Hepatocyte (in vitro differentiated cells): ENCODE measurements at regions not wholly inside any gene's neighbourhood (a gene's known extent, or its start where the extent isn't known, plus 50 kb on each side); places are given as distances from the start of the nearest gene placed in this dataset.

Source experiments
- DNase-seq: peaks from one replicate; pipeline ENCODE4 v3.0.0-alpha.2; 2016; ENCODE audit warnings: low spot score
- H2AFZ ChIP-seq: fragments of 200-600 bp; sonication (generic); 2 replicates; pipeline ENCODE4 v1.6.0; 2016; ENCODE audit warnings: antibody characterized with exemption, mild to moderate bottlenecking
- H3K27ac ChIP-seq: fragments of 200-600 bp; sonication (generic); 2 replicates; pipeline ENCODE4 v1.5.1; 2016; ENCODE audit warnings: mild to moderate bottlenecking
- H3K27me3 ChIP-seq: fragments of 200-600 bp; sonication (generic); 2 replicates; pipeline ENCODE4 v1.6.1; 2016
- H3K36me3 ChIP-seq: fragments of 200-600 bp; sonication (generic); replicated peaks from 2 replicates; pipeline ENCODE4 v1.5.1; 2016; ENCODE audit warnings: low read depth; ENCODE audit not compliant: insufficient read depth
- H3K4me1 ChIP-seq: fragments of 200-600 bp; sonication (generic); 2 replicates; pipeline ENCODE4 v1.5.1; 2016; ENCODE audit warnings: mild to moderate bottlenecking, moderate library complexity; ENCODE audit not compliant: insufficient read depth
- H3K4me2 ChIP-seq: fragments of 200-600 bp; sonication (generic); 2 replicates; pipeline ENCODE4 v1.6.0; 2016
- H3K4me3 ChIP-seq: fragments of 200-600 bp; sonication (generic); 2 replicates; pipeline ENCODE4 v1.5.1; 2016; ENCODE audit warnings: mild to moderate bottlenecking
- H3K79me2 ChIP-seq: fragments of 200-600 bp; sonication (generic); 2 replicates; pipeline ENCODE4 v1.6.0; 2017; ENCODE audit warnings: mild to moderate bottlenecking
- H3K9me2 ChIP-seq: fragments of 200-600 bp; sonication (generic); replicated peaks from 2 replicates; pipeline ENCODE4 v1.6.0; 2017; ENCODE audit warnings: mild to moderate bottlenecking; ENCODE audit not compliant: insufficient read depth
- H3K9me3 ChIP-seq: fragments of 200-600 bp; sonication (generic); 2 replicates; pipeline ENCODE4 v1.5.1; 2016; ENCODE audit warnings: low read depth, mild to moderate bottlenecking
- H4K20me1 ChIP-seq: fragments of 200-600 bp; sonication (generic); 2 replicates; pipeline ENCODE4 v1.6.0; 2016; ENCODE audit warnings: mild to moderate bottlenecking; ENCODE audit not compliant: insufficient read depth, poor library complexity, severe bottlenecking
- EZH2 ChIP-seq: fragments of 200-600 bp; sonication (generic); IDR thresholded peaks from 2 replicates; pipeline ENCODE4 v1.6.1; 2016; ENCODE audit warnings: antibody characterized with exemption, mild to moderate bottlenecking, borderline replicate concordance
- EZH2phosphoT487 ChIP-seq: fragments of 200-600 bp; sonication (generic); IDR thresholded peaks from one replicate; pipeline ENCODE4 v1.6.1; 2018; ENCODE audit warnings: antibody characterized with exemption, mild to moderate bottlenecking, low read depth, moderate library complexity; ENCODE audit not compliant: unreplicated experiment, severe bottlenecking
- WGBS: methylation state at CpG from one replicate; pipeline ENCODE4 v1.1.6; 2016; ENCODE audit warnings: low lambda C conversion rate; ENCODE audit errors: missing lambda C conversion rate; 5-methylcytosine and 5-hydroxymethylcytosine counted together
- TF ChIP-seq, protein P1 (sequence below): fragments of 200-600 bp; sonication (generic); IDR thresholded peaks from 2 replicates; pipeline ENCODE4 v1.5.1; 2016; ENCODE audit warnings: antibody characterized with exemption, mild to moderate bottlenecking; ENCODE audit not compliant: poor library complexity

GRCh38 chr14:43872222-43872621, 634.9 kb downstream of the FSCB start:
- Histone ChIP-seq H2AFZ (no peak overlapping the region), H3K4me1 (peaks cover under 1% of the 10 kb centered on the region), H3K4me2 (no peak overlapping the region), H3K27me3 (no peaks in the 10 kb centered on the region), H3K27ac (no peak overlapping the region), H3K9me3 (no peaks in the 10 kb centered on the region), H3K79me2 (no peaks in the 10 kb centered on the region), H3K4me3 (no peak overlapping the region), H4K20me1 (no peaks in the 10 kb centered on the region), H3K9me2 (no peaks in the 10 kb centered on the region), H3K36me3 (no peaks in the 10 kb centered on the region)
- TF ChIP-seq, protein P1, sequence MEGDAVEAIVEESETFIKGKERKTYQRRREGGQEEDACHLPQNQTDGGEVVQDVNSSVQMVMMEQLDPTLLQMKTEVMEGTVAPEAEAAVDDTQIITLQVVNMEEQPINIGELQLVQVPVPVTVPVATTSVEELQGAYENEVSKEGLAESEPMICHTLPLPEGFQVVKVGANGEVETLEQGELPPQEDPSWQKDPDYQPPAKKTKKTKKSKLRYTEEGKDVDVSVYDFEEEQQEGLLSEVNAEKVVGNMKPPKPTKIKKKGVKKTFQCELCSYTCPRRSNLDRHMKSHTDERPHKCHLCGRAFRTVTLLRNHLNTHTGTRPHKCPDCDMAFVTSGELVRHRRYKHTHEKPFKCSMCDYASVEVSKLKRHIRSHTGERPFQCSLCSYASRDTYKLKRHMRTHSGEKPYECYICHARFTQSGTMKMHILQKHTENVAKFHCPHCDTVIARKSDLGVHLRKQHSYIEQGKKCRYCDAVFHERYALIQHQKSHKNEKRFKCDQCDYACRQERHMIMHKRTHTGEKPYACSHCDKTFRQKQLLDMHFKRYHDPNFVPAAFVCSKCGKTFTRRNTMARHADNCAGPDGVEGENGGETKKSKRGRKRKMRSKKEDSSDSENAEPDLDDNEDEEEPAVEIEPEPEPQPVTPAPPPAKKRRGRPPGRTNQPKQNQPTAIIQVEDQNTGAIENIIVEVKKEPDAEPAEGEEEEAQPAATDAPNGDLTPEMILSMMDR: no peak
- TF ChIP-seq EZH2 (no peak), EZH2phosphoT487 (no peak)
- DNase-seq: no peak
- 77% methylated on average over 5 of the region's 5 CpGs for WGBS

DNA sequence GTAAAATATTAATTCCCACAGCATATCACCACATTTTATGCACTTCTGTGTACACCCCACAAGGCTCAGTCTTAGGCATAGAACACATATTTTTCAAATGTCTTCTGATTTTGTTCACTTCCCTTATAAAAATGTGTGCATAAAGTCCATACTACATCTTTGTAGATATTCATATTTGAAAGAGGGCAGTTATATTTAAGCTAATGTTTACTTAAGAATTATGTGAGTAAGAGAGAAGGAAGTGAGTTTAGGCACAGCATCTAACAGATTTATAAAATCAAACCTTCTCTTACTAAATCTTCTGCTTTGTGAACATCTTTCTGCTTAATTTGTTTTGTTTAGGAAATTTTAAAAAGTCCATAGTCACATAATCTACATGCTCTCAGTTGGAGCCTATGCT, 648.1 kb downstream of the FSCB start:
- H3K27me3 ChIP-seq: no peaks in the 10 kb centered on the region
- no peaks in the 10 kb centered on the region for H3K79me2 ChIP-seq
- no peak overlapping the region for H3K4me3 ChIP-seq
- DNase-seq: no peak
- no peak overlapping the region for H2AFZ ChIP-seq
- no peak for TF ChIP-seq EZH2
- TF ChIP-seq, protein P1: no peak
- TF ChIP-seq EZH2phosphoT487: no peak
- H3K4me2 ChIP-seq: no peak overlapping the region
- H3K27ac ChIP-seq: no peak overlapping the region
- H3K9me2 ChIP-seq: no peaks in the 10 kb centered on the region
- H4K20me1 ChIP-seq: no peaks in the 10 kb centered on the region
- no peaks in the 10 kb centered on the region for H3K36me3 ChIP-seq
- H3K9me3 ChIP-seq: no peaks in the 10 kb centered on the region
- no peaks in the 10 kb centered on the region for H3K4me1 ChIP-seq

DNA sequence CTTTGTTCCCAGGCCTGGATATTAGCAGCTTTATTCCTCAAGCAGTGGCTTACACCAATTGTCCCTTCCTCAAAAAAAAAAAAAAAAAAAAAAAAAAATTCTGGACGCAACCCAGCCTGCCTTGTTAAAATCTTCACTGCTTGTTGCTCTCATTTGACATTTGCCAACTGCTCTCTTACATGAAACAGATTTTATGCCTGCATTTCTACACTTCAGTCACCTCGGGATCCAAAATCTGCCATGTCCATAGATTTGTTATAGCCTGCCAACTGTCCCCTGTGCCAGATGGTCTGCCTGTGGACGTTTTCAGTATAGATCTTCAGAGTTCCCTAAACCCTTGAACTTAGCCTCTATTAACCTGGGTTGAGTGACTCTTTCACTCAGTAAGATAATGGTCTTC, 651.5 kb downstream of the FSCB start:
- no peak overlapping the region for H3K27ac ChIP-seq
- H3K4me2 ChIP-seq: no peak overlapping the region
- H3K4me3 ChIP-seq: no peak overlapping the region
- no peaks in the 10 kb centered on the region for H3K4me1 ChIP-seq
- H3K36me3 ChIP-seq: no peaks in the 10 kb centered on the region
- no peak for DNase-seq
- no peaks in the 10 kb centered on the region for H3K9me3 ChIP-seq
- H2AFZ ChIP-seq: no peak overlapping the region
- H3K27me3 ChIP-seq: no peaks in the 10 kb centered on the region
- TF ChIP-seq, protein P1: no peak
- no peak for TF ChIP-seq EZH2phosphoT487
- TF ChIP-seq EZH2: no peak
- no peaks in the 10 kb centered on the region for H4K20me1 ChIP-seq
- H3K9me2 ChIP-seq: no peaks in the 10 kb centered on the region
- no peaks in the 10 kb centered on the region for H3K79me2 ChIP-seq
- WGBS: 39% methylated on average over 3 of the region's 3 CpGs

DNA sequence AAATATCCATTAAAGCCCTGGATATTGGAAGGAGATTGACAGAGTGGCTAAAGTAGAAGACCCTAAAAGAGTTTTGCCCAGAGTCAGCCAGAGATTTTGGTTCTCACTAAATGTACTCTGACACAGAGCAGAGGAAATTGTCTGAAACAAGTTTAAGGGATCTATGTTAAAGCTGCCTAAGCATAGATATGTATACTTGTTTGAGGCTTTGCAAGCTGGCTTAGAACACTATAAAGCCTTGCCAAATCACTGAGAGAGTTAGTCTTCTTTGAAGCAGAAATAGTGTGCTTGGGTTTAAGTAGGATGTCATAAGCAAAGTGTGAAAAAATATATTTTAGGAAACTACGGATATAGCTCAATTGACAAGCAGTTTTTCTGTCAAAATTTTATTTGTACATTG, 653.5 kb downstream of the FSCB start:
- no peaks in the 10 kb centered on the region for H3K36me3 ChIP-seq
- no peaks in the 10 kb centered on the region for H3K9me3 ChIP-seq
- WGBS: 65% methylated on average over 1 of the region's 1 CpG
- H3K4me2 ChIP-seq: no peak overlapping the region
- no peak overlapping the region for H3K4me3 ChIP-seq
- H3K79me2 ChIP-seq: no peaks in the 10 kb centered on the region
- no peak for TF ChIP-seq EZH2
- no peak for TF ChIP-seq EZH2phosphoT487
- TF ChIP-seq, protein P1: no peak
- no peaks in the 10 kb centered on the region for H3K9me2 ChIP-seq
- H3K27me3 ChIP-seq: no peaks in the 10 kb centered on the region
- H3K27ac ChIP-seq: no peak overlapping the region
- H3K4me1 ChIP-seq: no peaks in the 10 kb centered on the region
- DNase-seq: no peak
- H2AFZ ChIP-seq: no peak overlapping the region
- no peaks in the 10 kb centered on the region for H4K20me1 ChIP-seq
